CD4-positive, alpha-beta T cell treated with Interleukin-17A for 1 hour (primary cell): ENCODE measurements at regions not wholly inside any gene's neighbourhood (a gene's known extent, or its start where the extent isn't known, plus 50 kb on each side); places are given as distances from the start of the nearest gene placed in this dataset.
A peak's percentile ranks its signal among the peaks of the same experiment; 100 is the strongest.

Experiments
- DNase-seq: peaks from one replicate; pipeline ENCODE4 v3.0.0-alpha.2; 2020

DNA sequence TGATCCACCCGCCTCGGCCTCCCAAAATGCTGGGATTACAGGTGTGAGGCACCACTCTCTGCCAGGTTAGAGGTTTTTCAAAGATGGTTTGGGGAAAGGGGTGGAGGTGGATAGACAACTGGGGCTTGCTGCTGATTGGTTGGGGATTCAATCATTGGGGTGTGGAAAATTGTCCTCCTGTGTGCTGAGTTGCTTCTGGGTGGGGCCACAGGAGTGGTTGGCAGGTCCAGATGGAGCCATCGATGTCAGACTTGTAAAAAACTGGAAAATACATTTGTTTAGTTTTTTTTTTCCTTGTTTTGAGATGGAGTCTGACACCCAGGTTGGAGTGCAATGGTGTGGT is 61.9 kb upstream of the CLINT1 start:
- DNase-seq = no peak

DNA sequence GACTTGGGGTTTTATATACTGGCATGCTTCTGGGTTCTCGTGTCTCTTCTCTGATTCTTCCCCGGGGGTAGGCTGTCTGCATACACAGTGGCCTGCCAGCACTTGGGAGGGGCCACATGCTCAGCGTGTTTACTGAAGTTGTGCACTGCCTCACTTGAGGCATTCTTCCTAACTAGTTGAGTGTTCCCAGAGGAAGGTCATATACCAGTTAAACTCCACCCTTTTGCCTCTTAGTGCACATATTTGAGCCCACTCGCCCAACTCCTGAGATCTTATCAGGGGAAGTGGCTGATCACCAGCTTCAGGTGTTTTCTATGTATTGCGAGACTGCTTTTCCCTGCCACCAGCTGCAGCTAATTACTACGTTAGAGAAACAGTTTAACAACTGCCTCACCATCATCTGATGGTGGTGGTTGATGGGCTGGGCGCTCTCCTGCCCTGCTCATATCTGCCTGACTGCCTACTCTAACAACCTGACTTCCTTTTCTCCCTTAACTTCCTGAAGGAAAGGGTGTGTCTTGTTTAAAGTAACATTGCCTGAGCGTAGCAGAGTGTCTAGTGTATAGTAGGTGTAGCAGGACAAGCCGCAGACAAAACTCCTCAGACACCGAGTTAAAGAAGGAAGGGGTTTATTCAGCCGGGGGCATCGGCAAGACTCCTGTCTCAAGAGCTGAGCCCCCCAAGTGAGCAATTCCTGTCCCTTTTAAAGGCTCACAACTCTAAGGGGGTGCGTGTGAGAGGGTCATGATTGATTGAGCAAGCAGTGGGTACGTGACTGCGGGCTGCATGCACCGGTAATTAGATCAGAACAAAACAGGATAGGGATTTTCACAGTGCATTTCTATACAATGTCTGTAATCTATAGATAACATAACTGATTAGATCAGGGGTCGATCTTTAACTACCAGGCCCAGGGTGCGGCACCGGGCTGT is 60.1 kb upstream of the CLINT1 start:
- peak; percentile 13 for DNase-seq

DNA sequence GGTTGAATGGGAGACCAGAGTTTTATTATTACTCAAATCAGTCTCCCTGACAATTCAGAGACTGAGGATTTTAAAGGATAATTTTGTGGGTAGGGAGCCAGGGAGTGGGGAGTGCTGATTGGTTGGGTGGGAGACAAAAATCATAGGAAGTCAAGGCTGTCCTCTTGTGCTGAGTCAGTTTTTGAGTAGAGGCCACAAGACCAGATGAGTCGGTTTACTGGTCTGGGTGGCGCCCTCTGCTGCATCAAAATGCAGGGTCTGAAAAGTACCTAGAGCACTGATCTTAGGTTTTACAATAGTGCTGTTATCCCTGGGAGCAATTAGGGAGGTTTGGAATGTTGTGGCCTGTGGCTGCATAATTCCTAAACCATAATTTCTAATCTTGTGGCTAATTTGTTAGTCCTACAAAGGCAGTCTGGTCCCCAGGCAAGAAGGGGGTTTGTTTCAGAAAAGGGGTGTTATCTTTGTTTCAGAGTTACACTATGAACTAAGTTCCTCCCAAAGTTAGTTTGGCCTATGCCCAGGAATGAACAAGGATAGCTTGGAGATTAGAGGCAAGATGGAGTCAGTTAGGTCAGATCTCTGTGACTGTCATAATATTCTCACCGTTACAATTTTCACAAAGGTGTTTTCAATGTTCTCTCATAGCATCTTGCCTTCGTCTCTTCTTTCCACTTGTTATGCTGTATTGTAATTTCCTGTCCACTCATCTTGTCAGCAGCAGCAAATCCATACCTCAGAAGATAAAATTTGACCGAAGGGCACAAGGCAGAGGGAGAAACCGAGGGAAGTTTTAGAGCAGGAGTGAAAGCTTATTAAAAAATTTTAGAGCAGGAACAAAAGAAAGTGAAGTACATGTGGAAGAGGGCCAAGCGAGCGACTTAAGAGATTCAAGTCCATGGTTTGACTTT is 59.2 kb upstream of the CLINT1 start:
- DNase-seq = peak; percentile 61

DNA sequence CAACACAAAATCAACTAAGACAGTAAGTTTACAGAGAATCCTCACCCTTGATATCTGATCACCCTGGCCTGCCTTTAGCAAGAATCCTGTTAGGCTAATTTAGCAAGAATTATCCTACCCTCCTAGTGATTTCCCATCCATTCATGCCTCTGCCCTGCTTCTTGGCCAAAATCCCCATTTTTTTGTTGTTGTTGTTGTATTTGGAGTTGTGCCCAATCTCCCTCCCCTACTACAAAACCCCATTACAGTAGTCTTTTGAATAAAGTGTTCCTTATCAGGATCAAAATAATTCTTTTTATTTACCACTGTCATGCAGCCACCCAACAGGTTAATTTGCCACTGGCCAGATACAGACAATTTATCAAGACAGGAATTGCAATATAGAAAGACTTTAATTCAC is 58.5 kb upstream of the CLINT1 start:
- DNase-seq = no peak

DNA sequence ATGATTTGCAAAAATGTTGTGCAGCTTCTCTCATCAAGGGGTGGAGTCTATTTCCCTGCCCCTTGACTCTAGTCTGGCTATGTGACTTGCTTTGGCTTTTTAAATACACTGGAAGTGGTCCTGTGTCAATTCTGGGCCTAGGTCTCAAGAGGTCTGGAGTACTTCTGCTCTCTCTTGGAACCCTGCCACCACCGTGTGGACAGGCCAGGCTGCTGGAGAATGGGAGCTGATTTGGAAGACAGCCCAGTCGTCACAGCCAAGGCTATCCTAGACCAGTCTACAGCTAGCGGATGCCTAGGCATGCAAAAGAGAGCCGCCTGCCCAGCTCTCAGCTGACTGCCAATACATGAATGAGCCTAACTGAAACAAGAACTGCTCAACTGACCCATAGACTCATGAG is 56.7 kb upstream of the CLINT1 start:
- no peak for DNase-seq

DNA sequence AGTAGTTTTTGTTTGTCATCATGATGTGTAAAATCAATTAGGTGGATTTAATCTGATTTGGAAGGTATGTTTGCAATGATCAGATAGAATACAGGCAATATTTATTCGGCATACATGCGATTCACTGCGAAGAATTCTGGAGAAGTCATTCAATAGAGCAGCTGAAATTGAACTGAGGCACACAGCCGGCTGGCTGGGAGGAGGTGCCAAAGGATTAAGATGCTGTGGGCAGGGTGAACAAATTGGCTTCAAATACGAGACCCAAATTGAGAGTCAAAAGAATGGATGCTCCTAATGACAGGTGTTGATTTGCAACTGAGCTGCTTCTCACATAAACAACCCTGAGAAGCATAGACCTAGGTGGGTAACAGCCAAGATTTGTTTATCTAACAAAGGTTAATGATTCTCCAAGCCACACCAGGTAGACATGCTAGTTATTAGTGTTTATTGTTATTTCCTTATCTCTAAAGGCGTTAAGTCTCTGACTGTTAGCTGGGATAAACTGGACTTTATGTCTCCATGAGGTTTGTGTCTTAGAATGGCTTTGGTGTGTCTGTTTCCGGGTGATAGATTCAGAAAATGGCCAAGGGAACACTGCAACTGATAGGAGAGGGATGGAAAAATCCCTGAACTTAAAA is 55.3 kb upstream of the CLINT1 start:
- no peak for DNase-seq

DNA sequence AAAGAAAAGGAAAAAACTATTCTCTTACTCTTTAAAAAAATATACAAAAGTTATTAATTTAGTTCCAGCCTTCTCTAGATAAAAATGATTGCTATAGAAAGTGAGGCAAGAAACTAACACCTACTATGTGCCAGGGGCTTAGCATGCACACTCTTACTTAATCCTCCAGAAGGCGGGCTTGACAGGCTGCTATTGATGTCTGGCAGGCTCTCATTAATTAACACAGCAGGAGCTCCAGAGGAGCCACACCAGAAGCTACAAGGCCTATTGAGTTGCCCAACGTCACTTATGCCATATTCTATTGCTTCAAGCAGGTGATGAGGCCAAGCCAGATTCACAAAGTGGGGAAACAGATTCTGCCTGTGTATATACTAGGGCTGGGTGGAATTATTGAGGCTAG is 54.6 kb upstream of the CLINT1 start:
- DNase-seq = no peak

DNA sequence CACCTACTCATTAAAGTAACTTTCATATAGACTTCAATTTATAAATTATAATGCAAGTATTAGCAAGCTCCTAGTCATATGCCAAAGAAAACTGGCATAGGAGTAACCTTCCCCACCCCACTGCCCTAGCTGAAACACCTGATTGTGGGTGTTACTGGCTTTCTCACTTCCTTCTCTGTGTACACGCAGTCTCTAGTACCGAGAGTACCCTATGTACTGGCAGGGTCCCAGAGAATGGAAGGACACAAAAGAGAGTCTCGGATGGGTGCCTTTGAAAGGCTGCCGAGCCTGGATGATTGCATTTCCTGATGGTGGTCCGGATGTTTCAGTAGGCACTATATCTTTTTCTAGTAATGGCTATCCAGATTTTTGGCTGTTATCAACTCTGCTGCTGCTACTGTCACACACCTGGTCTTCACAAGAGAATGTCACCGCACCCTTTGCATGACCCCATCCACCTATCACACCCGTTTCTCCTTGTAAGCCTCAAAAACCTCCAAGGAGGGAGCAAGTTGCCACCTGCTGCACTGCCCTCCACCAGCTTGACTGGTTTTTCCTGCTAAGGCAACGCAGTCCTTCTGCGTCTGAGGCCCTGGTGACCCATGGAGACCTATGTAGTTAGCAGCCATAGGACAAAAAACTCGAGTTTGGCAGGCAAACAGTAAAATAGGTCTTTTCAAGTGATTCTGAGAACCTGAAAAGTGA is 53.8 kb upstream of the CLINT1 start:
- no peak for DNase-seq

DNA sequence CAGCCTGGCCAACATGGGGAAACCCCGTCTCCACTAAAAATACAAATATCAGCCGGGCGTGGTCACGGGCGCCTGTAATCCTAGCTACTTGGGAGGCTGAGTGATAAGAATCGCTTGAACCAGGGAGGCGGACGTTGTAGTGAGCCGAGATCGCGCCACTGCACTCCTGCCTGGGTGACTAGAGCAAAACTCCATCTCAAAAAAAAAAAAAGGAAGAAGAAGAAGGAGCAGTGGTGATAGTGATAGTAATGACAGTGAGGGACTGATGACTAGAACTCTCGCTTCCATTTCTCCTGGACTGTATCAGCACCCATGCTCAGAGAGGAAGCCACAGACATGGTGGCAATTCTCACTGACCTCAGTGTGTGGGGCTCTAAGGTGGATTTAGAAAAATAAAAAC is 52.6 kb upstream of the CLINT1 start:
- DNase-seq = no peak
